A549 (cell line): ENCODE measurements at regions not wholly inside any gene's neighbourhood (a gene's known extent, or its start where the extent isn't known, plus 50 kb on each side); places are given as distances from the start of the nearest gene placed in this dataset.
A peak's percentile ranks its signal among the peaks of the same experiment; 100 is the strongest.

Source experiments
- ATAC-seq, 2 experiments: fragments of 200-7000 bp in 1 of 2; fragments of >200 bp in 1 of 2; cut with Nextera tagmentation in 1 of 2; cut with Tn5 transposase in 1 of 2; 3 replicates each; pipeline versions ENCODE4 v1.8.0 to v1.9.1; 2018 to 2020; ENCODE audit warnings: mild to moderate bottlenecking in 1 of 2, moderate library complexity in 1 of 2
- CTCF ChIA-PET: fragments of 300-600 bp; sonication (Branson Sonifier 250); formaldehyde crosslinking; extraction: SDS; loops from one replicate; lab custom pipeline; 2021; ENCODE audit warnings: antibody characterized with exemption, inconsistent platforms; lab: Yijun Ruan, JAX
- POLR2A ChIA-PET: fragments of 350-600 bp; formaldehyde crosslinking; extraction: SDS; loops from one replicate; lab custom pipeline; 2021; ENCODE audit warnings: antibody characterized with exemption, inconsistent platforms; lab: Yijun Ruan, JAX
- DNase-seq, 2 experiments: peaks; one replicate each; pipeline versions ENCODE4 v3.0.0 to v3.0.0-alpha.2; 2011 to 2016; ENCODE audit warnings: low read depth in 1 of 2, low spot score in 1 of 2
- FAIRE-seq: peaks from 2 replicates; lab custom pipeline; 2011; peaks lifted over from hg19 to GRCh38; lab: Jason Lieb, UNC
- H3K27ac ChIP-seq, 2 experiments: fragments of >200 bp; sonication (Bioruptor Twin); formaldehyde crosslinking; 3 replicates each; pipeline ENCODE4 v1.5.1; 2016 to 2017
- H3K4me1 ChIP-seq: fragments of >200 bp; sonication (Bioruptor Twin); formaldehyde crosslinking; 3 replicates; pipeline ENCODE4 v1.6.1; 2016
- H3K4me2 ChIP-seq: fragments of >200 bp; sonication (Bioruptor Twin); formaldehyde crosslinking; 3 replicates; pipeline ENCODE4 v1.6.1; 2016
- H3K4me3 ChIP-seq: fragments of >200 bp; sonication (Bioruptor Twin); formaldehyde crosslinking; 3 replicates; pipeline ENCODE4 v1.5.1; 2016
- H3K9me3 ChIP-seq: fragments of >200 bp; sonication (Bioruptor Twin); formaldehyde crosslinking; 3 replicates; pipeline ENCODE4 v1.6.1; 2016
- CEBPB ChIP-seq, 2 experiments: fragments of >200 bp in 1 of 2; sonication (Bioruptor Twin) in 1 of 2; formaldehyde crosslinking in 1 of 2; IDR thresholded peaks; 2 replicates each; pipeline ENCODE4 v1.6.1; 2012 to 2016
- CHD4 ChIP-seq: fragments of 200-600 bp; sonication (generic); IDR thresholded peaks from 2 replicates; pipeline ENCODE4 v1.6.1; 2016; ENCODE audit warnings: antibody characterized with exemption, mild to moderate bottlenecking, borderline replicate concordance
- EHF ChIP-seq: fragments of 250-450 bp; sonication (Bioruptor Pico); IDR thresholded peaks from 2 replicates; pipeline ENCODE4 v1.5.0; 2020; ENCODE audit warnings: mild to moderate bottlenecking
- ESRRA ChIP-seq: fragments of 150-350 bp; IDR thresholded peaks from 2 replicates; pipeline ENCODE4 v1.6.1; 2014; ENCODE audit warnings: mild to moderate bottlenecking, low read length, borderline replicate concordance
- GATA3 ChIP-seq: IDR thresholded peaks from 2 replicates; pipeline ENCODE4 v1.6.1; 2012; ENCODE audit warnings: borderline replicate concordance
- HOXB5 ChIP-seq: fragments of 250-450 bp; sonication (Bioruptor Pico); IDR thresholded peaks from 2 replicates; pipeline ENCODE4 v1.5.0; 2020; ENCODE audit warnings: mild to moderate bottlenecking, moderate library complexity
- JUNB ChIP-seq: fragments of >200 bp; sonication (Bioruptor Twin); formaldehyde crosslinking; IDR thresholded peaks from 2 replicates; pipeline ENCODE4 v1.6.1; 2016
- MYC ChIP-seq: IDR thresholded peaks from 2 replicates; pipeline ENCODE4 v1.6.1; 2012; ENCODE audit warnings: mild to moderate bottlenecking, inconsistent platforms, low read length, improper control_type of control experiment, borderline replicate concordance
- PHF8 ChIP-seq: fragments of 200-600 bp; sonication (generic); IDR thresholded peaks from 2 replicates; pipeline ENCODE4 v1.6.1; 2016; ENCODE audit warnings: low read depth, mild to moderate bottlenecking, antibody characterized with exemption, moderate library complexity, borderline replicate concordance
- POLR2A ChIP-seq: IDR thresholded peaks from 2 replicates; pipeline ENCODE4 v1.6.1; 2012; ENCODE audit warnings: mild to moderate bottlenecking, low read length
- RFX5 ChIP-seq: fragments of 450-650 bp; IDR thresholded peaks from 2 replicates; pipeline ENCODE4 v1.7.1; 2014; ENCODE audit warnings: antibody characterized with exemption, mild to moderate bottlenecking, moderate library complexity
- SREBF2 ChIP-seq: fragments of 450-650 bp; IDR thresholded peaks from 2 replicates; pipeline ENCODE4 v1.6.1; 2014; ENCODE audit warnings: mild to moderate bottlenecking, moderate library complexity
- ZFP36 ChIP-seq: fragments of 450-650 bp; IDR thresholded peaks from 2 replicates; pipeline ENCODE4 v1.6.1; 2014; ENCODE audit warnings: borderline replicate concordance; ENCODE audit not compliant: partially characterized antibody
- whole genome bisulfite sequencing: methylation state at CpG from one replicate; pipeline ENCODE4 v1.1.6; 2017; ENCODE audit errors: missing lambda C conversion rate; 5-methylcytosine and 5-hydroxymethylcytosine counted together
- TF ChIP-seq, protein P1 (sequence below): fragments of 250-450 bp; sonication (Bioruptor Pico); IDR thresholded peaks from 2 replicates; pipeline ENCODE4 v1.5.0; 2020; ENCODE audit warnings: low read depth, mild to moderate bottlenecking, moderate library complexity
- TF ChIP-seq, protein P2 (sequence below): IDR thresholded peaks from 2 replicates; pipeline ENCODE4 v1.6.1; 2012
- TF ChIP-seq, protein P3 (sequence below): fragments of 200-600 bp; sonication (generic); IDR thresholded peaks from 2 replicates; pipeline ENCODE4 v1.6.1; 2016; ENCODE audit warnings: antibody characterized with exemption, mild to moderate bottlenecking, moderate library complexity

DNA sequence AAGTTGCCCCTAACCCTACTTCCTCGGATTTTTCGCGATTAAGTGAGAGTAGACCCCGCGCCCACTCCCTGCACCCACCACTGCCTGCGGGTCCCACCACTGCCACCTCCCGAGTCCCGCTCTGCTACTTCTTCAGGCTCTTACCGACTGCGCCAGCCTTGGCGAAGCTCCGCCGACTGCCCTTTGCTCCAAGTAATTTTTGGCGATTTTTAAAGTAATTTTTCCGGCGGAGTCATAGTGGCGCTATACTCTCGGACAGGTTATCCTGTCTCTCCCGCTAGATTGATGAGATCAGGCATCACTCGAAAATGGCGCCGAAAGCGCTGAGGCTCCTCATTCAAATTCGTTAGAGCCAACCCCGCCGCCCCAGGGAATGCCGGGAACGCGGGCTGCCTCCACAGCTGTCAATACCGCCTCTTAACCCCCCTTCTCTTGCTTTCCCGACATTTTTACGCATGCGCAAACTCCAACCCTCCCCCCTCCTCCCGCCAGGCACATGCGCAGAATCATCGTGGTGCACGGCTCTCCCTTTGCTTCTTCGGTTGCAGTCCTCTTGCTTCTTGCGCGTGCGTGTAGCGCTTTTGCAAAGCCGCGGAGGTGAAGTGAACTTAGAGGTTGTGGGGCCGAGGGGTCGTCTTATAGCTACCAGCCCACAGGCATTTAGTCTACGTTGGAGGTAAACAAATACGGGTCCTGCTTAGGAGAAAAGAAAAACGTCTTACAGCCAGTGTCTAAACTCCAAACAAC lies 66.6 kb downstream of the KCNRG start:
- H3K27ac ChIP-seq = peak overlapping the region; percentile 91 to 98
- H3K4me1 ChIP-seq = peaks cover 19% of the 10 kb centered on the region; the same call in 2 of the 3 replicates
- CTCF ChIA-PET = interaction anchor here (0.7 to 4.1 kb wide), 5 partner anchors 22 to 830 kb away, joined by 3 to 22 read pairs (median 3); partner anchors contain the start of gene TRIM13
- H3K9me3 ChIP-seq = no peaks in the 10 kb centered on the region
- ATAC-seq (peak; percentile 83 to 89), DNase-seq (peak; percentile 75 to 97), FAIRE-seq (peak; percentile 18)
- TF ChIP-seq, protein P1, sequence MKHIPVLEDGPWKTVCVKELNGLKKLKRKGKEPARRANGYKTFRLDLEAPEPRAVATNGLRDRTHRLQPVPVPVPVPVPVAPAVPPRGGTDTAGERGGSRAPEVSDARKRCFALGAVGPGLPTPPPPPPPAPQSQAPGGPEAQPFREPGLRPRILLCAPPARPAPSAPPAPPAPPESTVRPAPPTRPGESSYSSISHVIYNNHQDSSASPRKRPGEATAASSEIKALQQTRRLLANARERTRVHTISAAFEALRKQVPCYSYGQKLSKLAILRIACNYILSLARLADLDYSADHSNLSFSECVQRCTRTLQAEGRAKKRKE (CRISPR knock-in tag) = no peak
- no peak for TF ChIP-seq CHD4
- 0 out of 2 replicates have a peak, but pooled peaks have one; percentile 19 for TF ChIP-seq HOXB5
- TF ChIP-seq GATA3 = no peak
- no peak for TF ChIP-seq MYC
- TF ChIP-seq, protein P2, sequence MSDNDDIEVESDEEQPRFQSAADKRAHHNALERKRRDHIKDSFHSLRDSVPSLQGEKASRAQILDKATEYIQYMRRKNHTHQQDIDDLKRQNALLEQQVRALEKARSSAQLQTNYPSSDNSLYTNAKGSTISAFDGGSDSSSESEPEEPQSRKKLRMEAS = peak; percentile 69
- peak; percentile 26 for TF ChIP-seq POLR2A
- no peak for TF ChIP-seq JUNB
- TF ChIP-seq EHF = no peak
- TF ChIP-seq RFX5 = no peak
- no peak for TF ChIP-seq PHF8
- TF ChIP-seq, protein P3, sequence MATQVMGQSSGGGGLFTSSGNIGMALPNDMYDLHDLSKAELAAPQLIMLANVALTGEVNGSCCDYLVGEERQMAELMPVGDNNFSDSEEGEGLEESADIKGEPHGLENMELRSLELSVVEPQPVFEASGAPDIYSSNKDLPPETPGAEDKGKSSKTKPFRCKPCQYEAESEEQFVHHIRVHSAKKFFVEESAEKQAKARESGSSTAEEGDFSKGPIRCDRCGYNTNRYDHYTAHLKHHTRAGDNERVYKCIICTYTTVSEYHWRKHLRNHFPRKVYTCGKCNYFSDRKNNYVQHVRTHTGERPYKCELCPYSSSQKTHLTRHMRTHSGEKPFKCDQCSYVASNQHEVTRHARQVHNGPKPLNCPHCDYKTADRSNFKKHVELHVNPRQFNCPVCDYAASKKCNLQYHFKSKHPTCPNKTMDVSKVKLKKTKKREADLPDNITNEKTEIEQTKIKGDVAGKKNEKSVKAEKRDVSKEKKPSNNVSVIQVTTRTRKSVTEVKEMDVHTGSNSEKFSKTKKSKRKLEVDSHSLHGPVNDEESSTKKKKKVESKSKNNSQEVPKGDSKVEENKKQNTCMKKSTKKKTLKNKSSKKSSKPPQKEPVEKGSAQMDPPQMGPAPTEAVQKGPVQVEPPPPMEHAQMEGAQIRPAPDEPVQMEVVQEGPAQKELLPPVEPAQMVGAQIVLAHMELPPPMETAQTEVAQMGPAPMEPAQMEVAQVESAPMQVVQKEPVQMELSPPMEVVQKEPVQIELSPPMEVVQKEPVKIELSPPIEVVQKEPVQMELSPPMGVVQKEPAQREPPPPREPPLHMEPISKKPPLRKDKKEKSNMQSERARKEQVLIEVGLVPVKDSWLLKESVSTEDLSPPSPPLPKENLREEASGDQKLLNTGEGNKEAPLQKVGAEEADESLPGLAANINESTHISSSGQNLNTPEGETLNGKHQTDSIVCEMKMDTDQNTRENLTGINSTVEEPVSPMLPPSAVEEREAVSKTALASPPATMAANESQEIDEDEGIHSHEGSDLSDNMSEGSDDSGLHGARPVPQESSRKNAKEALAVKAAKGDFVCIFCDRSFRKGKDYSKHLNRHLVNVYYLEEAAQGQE = no peak
- 1% methylated on average over 46 of the region's 49 CpGs for WGBS
- peak overlapping the region; percentile 81 for H3K4me2 ChIP-seq
- peak overlapping the region; percentile 80 for H3K4me3 ChIP-seq
- POLR2A ChIA-PET = interaction anchor here (1.2 to 5.1 kb wide), 5 partner anchors 43 to 391 kb away, joined by 3 to 36 read pairs (median 5); partner anchors contain the start of genes EBPL and TRIM13

DNA sequence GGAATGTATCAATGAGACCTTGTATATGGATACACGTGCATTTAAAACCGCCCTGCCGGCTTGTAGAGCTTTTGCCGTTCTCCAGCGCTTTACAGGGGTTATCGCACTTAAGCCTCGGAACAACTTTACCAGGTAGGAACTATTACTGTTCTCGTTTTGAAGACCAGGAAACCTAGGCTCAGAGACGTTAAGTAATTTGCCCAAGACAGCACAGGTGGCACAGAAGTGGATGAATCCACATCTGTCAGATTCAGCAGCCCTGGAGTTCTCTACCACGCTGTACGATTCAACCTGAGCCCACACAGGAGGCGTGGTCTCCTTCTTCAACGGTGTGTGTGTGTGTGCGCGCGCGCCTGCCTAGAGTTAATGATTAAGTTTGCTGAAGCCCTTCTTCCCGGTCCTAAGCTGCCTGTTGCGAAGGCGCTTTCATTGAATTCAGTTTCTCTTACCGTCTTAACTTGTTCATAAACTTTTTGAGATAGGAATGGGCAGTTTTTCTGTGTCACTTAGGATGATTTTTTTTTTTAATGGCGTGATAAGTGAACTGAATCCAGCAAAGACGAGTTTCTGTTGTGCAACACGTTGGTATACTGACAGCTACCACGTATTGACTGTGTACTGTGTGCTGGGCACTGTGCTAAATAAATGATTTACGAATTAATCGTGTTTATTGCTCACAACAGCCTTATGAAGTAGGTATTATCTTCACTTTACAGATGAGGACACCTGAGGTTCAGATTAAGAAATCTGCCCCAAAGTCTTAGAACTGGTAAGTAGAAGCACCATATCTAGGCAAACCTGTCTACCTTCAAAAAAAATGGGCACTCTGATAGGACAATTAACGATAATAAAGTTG lies 67.4 kb downstream of the KCNRG start:
- Histone ChIP-seq H3K9me3 (no peaks in the 10 kb centered on the region), H3K4me3 (peak overlapping the region; percentile 76), H3K27ac (peak overlapping the region; percentile 89 to 91), H3K4me1 (peaks cover 11% of the 10 kb centered on the region; the same call in 2 of the 3 replicates), H3K4me2 (peak overlapping the region; percentile 76)
- WGBS = 2% methylated on average over 25 of the region's 28 CpGs
- peak; percentile 83 to 87 for ATAC-seq
- POLR2A ChIA-PET = interaction anchor here (0.9 to 5.1 kb wide), 5 partner anchors 42 to 391 kb away, joined by 3 to 36 read pairs (median 5); partner anchors contain the start of genes EBPL and TRIM13
- CTCF ChIA-PET = interaction anchor here (0.7 to 4.1 kb wide), 5 partner anchors 85 to 829 kb away, joined by 3 to 22 read pairs (median 3); partner anchors contain the start of gene TRIM13
- TF ChIP-seq POLR2A = peak; percentile 31
- no peak for TF ChIP-seq SREBF2
- no peak for TF ChIP-seq ESRRA
- peak; percentile 41 for TF ChIP-seq ZFP36
- TF ChIP-seq, protein P2 = peak; percentile 60; the same call in 1 of the 2 replicates
- TF ChIP-seq CEBPB (IDR thresholded peaks at IDR 0.05) = peak in 1 of 2 experiments; percentile 80; a peak in 3 of 4 replicates
- DNase-seq = peak; percentile 82 to 91
- no peak for FAIRE-seq
